ENCODE measurements at regions not wholly inside any gene's neighbourhood (a gene's known extent, or its start where the extent isn't known, plus 50 kb on each side); places are given as distances from the start of the nearest gene placed in this dataset.

DNA sequence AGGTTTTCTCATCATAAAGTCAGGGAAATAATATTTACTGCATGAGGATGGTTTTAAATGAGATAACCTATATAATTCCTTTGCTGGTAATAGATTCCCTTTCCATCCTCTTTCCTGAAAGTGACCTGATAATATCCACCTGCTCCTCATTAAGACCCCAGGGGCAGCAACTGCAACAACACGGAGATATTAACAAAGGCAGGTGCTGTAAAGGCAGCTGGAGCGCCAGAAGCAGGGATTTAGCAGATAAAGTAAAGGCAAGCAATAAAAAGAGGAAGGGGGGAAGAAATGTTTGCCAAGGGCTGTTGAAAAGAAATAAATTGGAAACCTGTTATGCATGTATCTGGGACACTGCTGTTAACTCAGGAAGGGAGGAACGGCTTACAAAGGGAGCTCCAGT, 472.6 kb upstream of the KLHL29 start:
- TF ChIP-seq, protein P1, sequence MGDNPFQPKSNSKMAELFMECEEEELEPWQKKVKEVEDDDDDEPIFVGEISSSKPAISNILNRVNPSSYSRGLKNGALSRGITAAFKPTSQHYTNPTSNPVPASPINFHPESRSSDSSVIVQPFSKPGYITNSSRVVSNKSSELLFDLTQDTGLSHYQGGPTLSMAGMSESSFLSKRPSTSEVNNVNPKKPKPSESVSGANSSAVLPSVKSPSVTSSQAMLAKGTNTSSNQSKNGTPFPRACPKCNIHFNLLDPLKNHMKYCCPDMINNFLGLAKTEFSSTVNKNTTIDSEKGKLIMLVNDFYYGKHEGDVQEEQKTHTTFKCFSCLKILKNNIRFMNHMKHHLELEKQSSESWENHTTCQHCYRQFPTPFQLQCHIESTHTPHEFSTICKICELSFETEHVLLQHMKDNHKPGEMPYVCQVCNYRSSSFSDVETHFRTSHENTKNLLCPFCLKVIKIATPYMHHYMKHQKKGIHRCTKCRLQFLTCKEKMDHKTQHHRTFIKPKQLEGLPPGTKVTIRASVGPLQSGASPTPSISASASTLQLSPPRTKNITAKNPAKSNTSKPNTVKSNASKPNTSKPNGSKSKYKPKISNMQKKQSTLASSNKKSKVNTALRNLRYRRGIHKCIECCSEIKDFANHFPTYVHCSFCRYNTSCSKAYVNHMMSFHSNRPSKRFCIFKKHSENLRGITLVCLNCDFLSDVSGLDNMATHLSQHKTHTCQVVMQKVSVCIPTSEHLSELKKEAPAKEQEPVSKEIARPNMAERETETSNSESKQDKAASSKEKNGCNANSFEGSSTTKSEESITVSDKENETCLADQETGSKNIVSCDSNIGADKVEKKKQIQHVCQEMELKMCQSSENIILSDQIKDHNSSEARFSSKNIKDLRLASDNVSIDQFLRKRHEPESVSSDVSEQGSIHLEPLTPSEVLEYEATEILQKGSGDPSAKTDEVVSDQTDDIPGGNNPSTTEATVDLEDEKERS (tag by site-specific recombination; IDR thresholded peaks at IDR 0.05) = no peak
- TF ChIP-seq ZNF239 (tag by site-specific recombination; IDR thresholded peaks at IDR 0.05) (no peak), ZNF146 (tag by site-specific recombination; IDR thresholded peaks at IDR 0.05) (no peak), ZNF830 (tag by site-specific recombination; IDR thresholded peaks at IDR 0.05; ENCODE audit: low read depth) (no peak), YY1 (tag by site-specific recombination; IDR thresholded peaks at IDR 0.05) (no peak), GLIS1 (tag by site-specific recombination; IDR thresholded peaks at IDR 0.05) (no peak), ZNF274 (IDR thresholded peaks at IDR 0.05; ENCODE audit: low read length) (no peak), ZNF274 (tag by site-specific recombination; IDR thresholded peaks at IDR 0.05; ENCODE audit: borderline replicate concordance) (no peak)
- TF ChIP-seq, protein P2, sequence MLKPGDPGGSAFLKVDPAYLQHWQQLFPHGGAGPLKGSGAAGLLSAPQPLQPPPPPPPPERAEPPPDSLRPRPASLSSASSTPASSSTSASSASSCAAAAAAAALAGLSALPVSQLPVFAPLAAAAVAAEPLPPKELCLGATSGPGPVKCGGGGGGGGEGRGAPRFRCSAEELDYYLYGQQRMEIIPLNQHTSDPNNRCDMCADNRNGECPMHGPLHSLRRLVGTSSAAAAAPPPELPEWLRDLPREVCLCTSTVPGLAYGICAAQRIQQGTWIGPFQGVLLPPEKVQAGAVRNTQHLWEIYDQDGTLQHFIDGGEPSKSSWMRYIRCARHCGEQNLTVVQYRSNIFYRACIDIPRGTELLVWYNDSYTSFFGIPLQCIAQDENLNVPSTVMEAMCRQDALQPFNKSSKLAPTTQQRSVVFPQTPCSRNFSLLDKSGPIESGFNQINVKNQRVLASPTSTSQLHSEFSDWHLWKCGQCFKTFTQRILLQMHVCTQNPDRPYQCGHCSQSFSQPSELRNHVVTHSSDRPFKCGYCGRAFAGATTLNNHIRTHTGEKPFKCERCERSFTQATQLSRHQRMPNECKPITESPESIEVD (tag by site-specific recombination; IDR thresholded peaks at IDR 0.05) = no peak

All from HEK293 (cell line).